Keratinocyte (primary cell): ENCODE measurements at regions not wholly inside any gene's neighbourhood (a gene's known extent, or its start where the extent isn't known, plus 50 kb on each side); places are given as distances from the start of the nearest gene placed in this dataset.

Experiments
- DNase-seq: peaks from one replicate; pipeline ENCODE4 v3.0.0-alpha.2; 2011; ENCODE audit warnings: low read depth, missing footprints, low spot score
- FAIRE-seq: peaks from 2 replicates; lab custom pipeline; 2011; peaks lifted over from hg19 to GRCh38; lab: Jason Lieb, UNC
- H2AFZ ChIP-seq: 2 replicates; pipeline ENCODE4 v1.6.0; 2012; ENCODE audit warnings: low read length, control low read depth, inconsistent platforms; ENCODE audit not compliant: control insufficient read depth
- H3K27ac ChIP-seq: 2 replicates; pipeline ENCODE4 v1.5.1; 2011; ENCODE audit warnings: low read length; ENCODE audit not compliant: control insufficient read depth, insufficient read depth
- H3K27me3 ChIP-seq: 3 replicates; pipeline ENCODE4 v1.6.0; 2011; ENCODE audit warnings: low read length; ENCODE audit not compliant: control insufficient read depth, insufficient read depth; ENCODE audit errors: extremely low read depth
- H3K36me3 ChIP-seq, 2 experiments: 2 replicates in 1 of 2; 3 replicates in 1 of 2; pipeline ENCODE4 v1.5.1; 2011; ENCODE audit warnings: low read length in 2 of 2, mild to moderate bottlenecking in 1 of 2; ENCODE audit not compliant: control insufficient read depth in 2 of 2, insufficient read depth in 2 of 2; ENCODE audit errors: extremely low read depth in 1 of 2
- H3K4me1 ChIP-seq: 3 replicates; pipeline ENCODE4 v1.5.1; 2011; ENCODE audit warnings: low read length; ENCODE audit not compliant: control insufficient read depth, insufficient read depth; ENCODE audit errors: extremely low read depth
- H3K4me2 ChIP-seq: 3 replicates; pipeline ENCODE4 v1.6.0; 2011; ENCODE audit warnings: low read depth, low read length; ENCODE audit not compliant: control insufficient read depth, insufficient read depth; ENCODE audit errors: extremely low read depth
- H3K4me3 ChIP-seq, 3 experiments: fragments of 200-600 bp in 1 of 3; sonication (generic) in 1 of 3; 2 replicates in 2 of 3; 3 replicates in 1 of 3; pipeline ENCODE4 v1.5.1; 2011 to 2016; ENCODE audit warnings: low read length in 3 of 3, mild to moderate bottlenecking in 3 of 3, control low read depth in 2 of 3, inconsistent platforms in 1 of 3, low read depth in 1 of 3, mixed read lengths in 1 of 3, mixed run types in 1 of 3, moderate library complexity in 1 of 3; ENCODE audit not compliant: control insufficient read depth in 2 of 3, insufficient read depth in 2 of 3; ENCODE audit errors: extremely low read depth in 1 of 3
- H3K79me2 ChIP-seq: 2 replicates; pipeline ENCODE4 v1.6.0; 2012; ENCODE audit warnings: low read length; ENCODE audit not compliant: control insufficient read depth, insufficient read depth
- H3K9ac ChIP-seq: 3 replicates; pipeline ENCODE4 v1.6.0; 2011; ENCODE audit warnings: low read length; ENCODE audit not compliant: control insufficient read depth, insufficient read depth; ENCODE audit errors: extremely low read depth
- H3K9me1 ChIP-seq: 3 replicates; pipeline ENCODE4 v1.6.0; 2011; ENCODE audit warnings: low read length; ENCODE audit not compliant: control insufficient read depth, insufficient read depth; ENCODE audit errors: extremely low read depth
- H3K9me3 ChIP-seq: 2 replicates; pipeline ENCODE4 v1.5.1; 2012; ENCODE audit warnings: low read depth, low read length; ENCODE audit not compliant: control insufficient read depth
- H4K20me1 ChIP-seq: 3 replicates; pipeline ENCODE4 v1.6.0; 2011; ENCODE audit warnings: low read length; ENCODE audit not compliant: control insufficient read depth, insufficient read depth; ENCODE audit errors: extremely low read depth
- EZH2 ChIP-seq: IDR thresholded peaks from one replicate; pipeline ENCODE4 v1.6.1; 2012; ENCODE audit warnings: inconsistent platforms, mild to moderate bottlenecking, low read length, moderate library complexity
- dilution Hi-C: fragments of 300-500 bp; cut with MboI; formaldehyde crosslinking; loops from one replicate; pipeline ENCODE4 v1.7.0; 2020; ENCODE audit warnings: low sequenced_read_pairs; ENCODE audit not compliant: extremely low pct_ligation_motif_present
- TF ChIP-seq, protein P1 (sequence below), 3 experiments: IDR thresholded peaks in 1 of 3; conservative IDR thresholded peaks in 1 of 3; optimal IDR thresholded peaks in 1 of 3; 2 replicates in 2 of 3; 3 replicates in 1 of 3; pipeline versions ENCODE3 to v1.5.1; 2011; ENCODE audit warnings: low read length in 3 of 3, mild to moderate bottlenecking in 3 of 3, moderate library complexity in 2 of 3, control low read depth in 1 of 3, inconsistent platforms in 1 of 3; ENCODE audit not compliant: insufficient read depth in 2 of 3; ENCODE audit errors: extremely low read depth in 1 of 3

DNA sequence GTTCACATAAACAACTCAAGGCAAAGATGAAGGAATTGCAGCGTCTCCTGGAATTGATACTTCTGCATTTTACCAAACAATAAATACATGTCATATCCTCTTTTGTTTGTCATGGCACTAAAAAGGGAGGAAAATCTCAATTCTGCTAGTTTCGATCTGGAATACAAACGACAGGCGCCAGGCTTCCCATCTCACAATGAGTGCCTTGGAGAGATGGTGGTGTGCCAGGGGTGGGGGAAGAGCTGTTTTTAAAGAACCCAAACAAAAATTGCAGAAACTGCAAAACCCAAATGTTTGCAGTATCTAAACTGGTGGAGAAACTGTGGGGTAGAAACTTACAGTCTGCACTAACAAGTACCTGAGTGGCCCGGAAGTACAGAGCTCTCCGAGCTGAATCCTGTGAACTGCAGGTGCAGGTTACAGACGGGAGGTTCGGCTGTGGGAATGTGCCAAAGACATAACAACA is 53.0 kb upstream of the KLF3 start:
- no peak for FAIRE-seq
- DNase-seq: no peak
- H3K4me2 ChIP-seq: no peak overlapping the region
- TF ChIP-seq, protein P1, sequence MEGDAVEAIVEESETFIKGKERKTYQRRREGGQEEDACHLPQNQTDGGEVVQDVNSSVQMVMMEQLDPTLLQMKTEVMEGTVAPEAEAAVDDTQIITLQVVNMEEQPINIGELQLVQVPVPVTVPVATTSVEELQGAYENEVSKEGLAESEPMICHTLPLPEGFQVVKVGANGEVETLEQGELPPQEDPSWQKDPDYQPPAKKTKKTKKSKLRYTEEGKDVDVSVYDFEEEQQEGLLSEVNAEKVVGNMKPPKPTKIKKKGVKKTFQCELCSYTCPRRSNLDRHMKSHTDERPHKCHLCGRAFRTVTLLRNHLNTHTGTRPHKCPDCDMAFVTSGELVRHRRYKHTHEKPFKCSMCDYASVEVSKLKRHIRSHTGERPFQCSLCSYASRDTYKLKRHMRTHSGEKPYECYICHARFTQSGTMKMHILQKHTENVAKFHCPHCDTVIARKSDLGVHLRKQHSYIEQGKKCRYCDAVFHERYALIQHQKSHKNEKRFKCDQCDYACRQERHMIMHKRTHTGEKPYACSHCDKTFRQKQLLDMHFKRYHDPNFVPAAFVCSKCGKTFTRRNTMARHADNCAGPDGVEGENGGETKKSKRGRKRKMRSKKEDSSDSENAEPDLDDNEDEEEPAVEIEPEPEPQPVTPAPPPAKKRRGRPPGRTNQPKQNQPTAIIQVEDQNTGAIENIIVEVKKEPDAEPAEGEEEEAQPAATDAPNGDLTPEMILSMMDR (optimal IDR thresholded peaks at IDR 0.05 in 1 of 3, IDR thresholded peaks at IDR 0.05 in 1 of 3, conservative IDR thresholded peaks at IDR 0.05 in 1 of 3; ENCODE audit: extremely low read depth in 1 of 3, insufficient read depth in 2 of 3, low read length in 3 of 3): no peak
- no peak for TF ChIP-seq EZH2
- H3K27ac ChIP-seq: no peak overlapping the region
- no peaks in the 10 kb centered on the region for H4K20me1 ChIP-seq
- no peak overlapping the region for H2AFZ ChIP-seq
- no peaks in the 10 kb centered on the region for H3K9me3 ChIP-seq
- no peaks in the 10 kb centered on the region for H3K79me2 ChIP-seq
- no peaks in the 10 kb centered on the region for H3K9me1 ChIP-seq
- no peak overlapping the region for H3K4me3 ChIP-seq
- H3K36me3 ChIP-seq: no peaks in the 10 kb centered on the region
- H3K4me1 ChIP-seq: peaks cover 11% of the 10 kb centered on the region
- dilution Hi-C loops: no loop called here
- no peaks in the 10 kb centered on the region for H3K27me3 ChIP-seq
- no peak overlapping the region for H3K9ac ChIP-seq

DNA sequence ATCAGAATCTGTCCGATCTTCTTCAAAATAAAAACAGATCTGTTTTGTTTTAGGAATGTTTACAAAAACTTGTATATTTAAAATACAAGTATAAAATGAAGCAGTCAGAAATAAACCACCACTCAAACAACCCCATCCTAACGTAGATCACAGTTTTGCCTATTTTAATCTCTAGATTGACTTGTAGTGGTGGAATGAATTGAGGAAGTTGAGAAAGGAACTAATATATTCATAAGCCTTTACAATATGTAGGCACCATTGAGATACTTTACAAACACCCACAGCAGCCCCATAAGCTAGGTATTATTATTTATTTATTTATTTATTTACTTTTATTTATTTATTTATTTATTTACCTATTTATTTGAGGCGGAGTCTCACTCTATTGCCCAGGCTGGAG is 52.3 kb upstream of the KLF3 start:
- H3K27ac ChIP-seq: no peak overlapping the region
- H3K9me3 ChIP-seq: no peaks in the 10 kb centered on the region
- H3K36me3 ChIP-seq: no peaks in the 10 kb centered on the region
- H4K20me1 ChIP-seq: no peaks in the 10 kb centered on the region
- DNase-seq: no peak
- H3K79me2 ChIP-seq: no peaks in the 10 kb centered on the region
- no peak for FAIRE-seq
- H3K27me3 ChIP-seq: no peaks in the 10 kb centered on the region
- dilution Hi-C loops: no loop called here
- no peak overlapping the region for H3K4me3 ChIP-seq
- TF ChIP-seq, protein P1 (optimal IDR thresholded peaks at IDR 0.05 in 1 of 3, IDR thresholded peaks at IDR 0.05 in 1 of 3, conservative IDR thresholded peaks at IDR 0.05 in 1 of 3; ENCODE audit: extremely low read depth in 1 of 3, insufficient read depth in 2 of 3, low read length in 3 of 3): no peak
- TF ChIP-seq EZH2: no peak
- H3K4me1 ChIP-seq: peaks cover 11% of the 10 kb centered on the region
- H3K4me2 ChIP-seq: no peak overlapping the region
- no peaks in the 10 kb centered on the region for H3K9me1 ChIP-seq
- no peak overlapping the region for H3K9ac ChIP-seq
- H2AFZ ChIP-seq: no peak overlapping the region
